ENCODE measurements at regions not wholly inside any gene's neighbourhood (a gene's known extent, or its start where the extent isn't known, plus 50 kb on each side); places are given as distances from the start of the nearest gene placed in this dataset.

GRCh38 chr2:118650327-118650726 is 197.1 kb downstream of the EN1 start:
- H3K27ac ChIP-seq = no peak overlapping the region
- no peaks in the 10 kb centered on the region for H3K36me3 ChIP-seq
- H3K27me3 ChIP-seq = no peaks in the 10 kb centered on the region
- DNase-seq = no peak
- no peak overlapping the region for H3K4me3 ChIP-seq
- H3K4me1 ChIP-seq (ENCODE audit: insufficient read depth) = no peaks in the 10 kb centered on the region
- intact Hi-C loops (cut with DNase I) = no loop called here
- H3K9me3 ChIP-seq = no peaks in the 10 kb centered on the region
- no peak for TF ChIP-seq EP300 (IDR thresholded peaks at IDR 0.05)
- no peak for TF ChIP-seq CTCF (IDR thresholded peaks at IDR 0.05)

GRCh38 chr2:118645876-118646275 is 201.6 kb downstream of the EN1 start:
- Histone ChIP-seq H3K27me3 (no peaks in the 10 kb centered on the region), H3K4me1 (ENCODE audit: insufficient read depth) (no peaks in the 10 kb centered on the region), H3K9me3 (no peaks in the 10 kb centered on the region), H3K36me3 (no peaks in the 10 kb centered on the region), H3K4me3 (no peak overlapping the region), H3K27ac (no peak overlapping the region)
- no peak for TF ChIP-seq POLR2A (IDR thresholded peaks at IDR 0.05)
- TF ChIP-seq EP300 (IDR thresholded peaks at IDR 0.05) = no peak
- TF ChIP-seq CTCF (IDR thresholded peaks at IDR 0.05) = no peak
- 73 to 79% (median 74%) methylated on average over 7 of the region's 7 CpGs for WGBS, 3 donors
- intact Hi-C loops (cut with DNase I) = no loop called here
- DNase-seq = no peak

- DNase-seq = no peak
- H3K4me1 ChIP-seq (ENCODE audit: insufficient read depth) = no peaks in the 10 kb centered on the region
- no peak overlapping the region for H3K27ac ChIP-seq
- H3K4me3 ChIP-seq = no peak overlapping the region
- 26 to 33% (median 30%) methylated on average over 4 of the region's 4 CpGs for WGBS, 3 donors
- H3K36me3 ChIP-seq = no peaks in the 10 kb centered on the region
- TF ChIP-seq POLR2A (IDR thresholded peaks at IDR 0.05) (no peak), EP300 (IDR thresholded peaks at IDR 0.05) (no peak), CTCF (IDR thresholded peaks at IDR 0.05) (no peak)
- H3K9me3 ChIP-seq = no peaks in the 10 kb centered on the region
- H3K27me3 ChIP-seq = no peaks in the 10 kb centered on the region
- intact Hi-C loops (cut with DNase I) = no loop called here
These were observed 203.3 kb downstream of the EN1 start for GRCh38 chr2:118644190-118644589.

- Histone ChIP-seq H3K4me1 (ENCODE audit: insufficient read depth) (no peaks in the 10 kb centered on the region), H3K27me3 (no peaks in the 10 kb centered on the region), H3K27ac (no peak overlapping the region), H3K4me3 (no peak overlapping the region), H3K36me3 (no peaks in the 10 kb centered on the region), H3K9me3 (no peaks in the 10 kb centered on the region)
- 63 to 65% (median 64%) methylated on average over 4 of the region's 4 CpGs for WGBS, 3 donors
- intact Hi-C loops (cut with DNase I) = no loop called here
- TF ChIP-seq CTCF (IDR thresholded peaks at IDR 0.05) = no peak
- TF ChIP-seq POLR2A (IDR thresholded peaks at IDR 0.05) = no peak
- no peak for TF ChIP-seq EP300 (IDR thresholded peaks at IDR 0.05)
- DNase-seq = no peak
These were observed 204.2 kb downstream of the EN1 start for GRCh38 chr2:118643294-118643693.

- Histone ChIP-seq H3K4me1 (ENCODE audit: insufficient read depth) (no peaks in the 10 kb centered on the region), H3K36me3 (no peaks in the 10 kb centered on the region), H3K27me3 (no peaks in the 10 kb centered on the region), H3K9me3 (no peaks in the 10 kb centered on the region), H3K4me3 (no peak overlapping the region), H3K27ac (no peak overlapping the region)
- intact Hi-C loops (cut with DNase I) = no loop called here
- no peak for DNase-seq
- no peak for TF ChIP-seq POLR2A (IDR thresholded peaks at IDR 0.05)
- TF ChIP-seq EP300 (IDR thresholded peaks at IDR 0.05) = no peak
- TF ChIP-seq CTCF (IDR thresholded peaks at IDR 0.05) = no peak
- WGBS, 3 donors = 65 to 70% (median 66%) methylated on average over 2 of the region's 2 CpGs
These were observed 204.9 kb downstream of the EN1 start for GRCh38 chr2:118642501-118642900.

Measured in ovary (tissue), 7 donors.